ENCODE measurements at regions not wholly inside any gene's neighbourhood (a gene's known extent, or its start where the extent isn't known, plus 50 kb on each side); places are given as distances from the start of the nearest gene placed in this dataset.

DNA sequence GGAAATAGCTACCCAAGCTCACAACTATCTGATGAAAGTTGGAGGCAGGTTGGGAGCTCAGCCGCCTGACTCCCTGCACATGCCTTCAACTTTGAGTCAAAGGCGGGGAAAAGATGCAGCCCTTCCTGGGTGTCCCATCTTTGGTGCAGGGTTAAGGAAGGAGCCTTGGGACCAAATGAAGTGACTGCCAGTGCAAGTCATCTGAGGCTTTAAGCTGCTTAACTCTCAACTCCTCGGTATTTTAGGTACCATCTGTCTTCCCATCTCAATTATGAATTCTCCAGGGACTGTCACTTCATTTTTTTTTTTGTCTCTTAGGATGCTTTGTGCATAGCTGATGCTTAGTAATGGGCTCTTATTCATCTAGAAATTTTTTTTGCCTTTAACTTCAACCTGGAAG is 408.8 kb upstream of the C2CD4B start:
- Histone ChIP-seq H3K9ac (ENCODE audit: low read length) (no peak overlapping the region), H3K27ac (ENCODE audit: low read length) (no peak overlapping the region), H3K36me3 (replicated peaks; ENCODE audit: low read depth, low read length) (no peaks in the 10 kb centered on the region), H3K4me3 (ENCODE audit: low read length) (no peak overlapping the region), H4K20me1 (ENCODE audit: insufficient read depth, low read length) (no peaks in the 10 kb centered on the region), H3K9me3 (ENCODE audit: insufficient read depth, low read length) (no peaks in the 10 kb centered on the region), H3K79me2 (ENCODE audit: low read length) (no peaks in the 10 kb centered on the region), H3K4me2 (ENCODE audit: low read length) (no peak overlapping the region), H2AFZ (ENCODE audit: low read depth, low read length) (no peak overlapping the region), H3K4me1 (ENCODE audit: low read length) (peaks cover 6% of the 10 kb centered on the region), H3K27me3 (ENCODE audit: low read depth, low read length) (0 out of 2 replicates have a peak, but pooled peaks cover 3% of the 10 kb centered on the region)
- TF ChIP-seq EZH2phosphoT487 (IDR thresholded peaks at IDR 0.05; ENCODE audit: low read depth), result no peak
- TF ChIP-seq, protein P1, sequence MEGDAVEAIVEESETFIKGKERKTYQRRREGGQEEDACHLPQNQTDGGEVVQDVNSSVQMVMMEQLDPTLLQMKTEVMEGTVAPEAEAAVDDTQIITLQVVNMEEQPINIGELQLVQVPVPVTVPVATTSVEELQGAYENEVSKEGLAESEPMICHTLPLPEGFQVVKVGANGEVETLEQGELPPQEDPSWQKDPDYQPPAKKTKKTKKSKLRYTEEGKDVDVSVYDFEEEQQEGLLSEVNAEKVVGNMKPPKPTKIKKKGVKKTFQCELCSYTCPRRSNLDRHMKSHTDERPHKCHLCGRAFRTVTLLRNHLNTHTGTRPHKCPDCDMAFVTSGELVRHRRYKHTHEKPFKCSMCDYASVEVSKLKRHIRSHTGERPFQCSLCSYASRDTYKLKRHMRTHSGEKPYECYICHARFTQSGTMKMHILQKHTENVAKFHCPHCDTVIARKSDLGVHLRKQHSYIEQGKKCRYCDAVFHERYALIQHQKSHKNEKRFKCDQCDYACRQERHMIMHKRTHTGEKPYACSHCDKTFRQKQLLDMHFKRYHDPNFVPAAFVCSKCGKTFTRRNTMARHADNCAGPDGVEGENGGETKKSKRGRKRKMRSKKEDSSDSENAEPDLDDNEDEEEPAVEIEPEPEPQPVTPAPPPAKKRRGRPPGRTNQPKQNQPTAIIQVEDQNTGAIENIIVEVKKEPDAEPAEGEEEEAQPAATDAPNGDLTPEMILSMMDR (IDR thresholded peaks at IDR 0.05; ENCODE audit: low read depth, low read length), result no peak

DNA sequence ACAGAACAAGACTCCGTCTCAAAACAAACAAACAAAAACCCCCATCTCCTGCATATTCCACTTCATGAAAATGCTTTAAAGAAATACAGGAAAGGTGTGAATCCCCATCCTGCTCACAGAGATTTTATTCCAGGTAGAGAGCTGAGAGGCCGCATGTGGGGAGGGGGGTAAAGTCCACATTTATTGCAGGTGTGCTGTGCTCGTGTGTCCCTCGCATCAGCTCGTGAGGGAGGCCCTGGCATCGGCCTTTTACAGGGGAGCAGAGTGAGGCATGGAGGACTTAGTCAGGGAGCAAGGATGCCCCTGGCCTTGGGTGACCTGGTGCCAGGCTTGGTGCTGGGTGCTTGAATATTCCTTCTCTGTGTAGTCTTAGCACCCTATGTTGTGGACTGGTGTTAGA is 413.5 kb upstream of the C2CD4B start:
- Histone ChIP-seq H3K27ac (ENCODE audit: low read length) (no peak overlapping the region), H3K27me3 (ENCODE audit: low read depth, low read length) (no peaks in the 10 kb centered on the region), H4K20me1 (ENCODE audit: insufficient read depth, low read length) (no peaks in the 10 kb centered on the region), H3K4me2 (ENCODE audit: low read length) (peak overlapping the region; percentile 60), H2AFZ (ENCODE audit: low read depth, low read length) (no peak overlapping the region), H3K36me3 (replicated peaks; ENCODE audit: low read depth, low read length) (no peaks in the 10 kb centered on the region), H3K9me3 (ENCODE audit: insufficient read depth, low read length) (no peaks in the 10 kb centered on the region), H3K79me2 (ENCODE audit: low read length) (no peaks in the 10 kb centered on the region), H3K9ac (ENCODE audit: low read length) (no peak overlapping the region), H3K4me3 (ENCODE audit: low read length) (no peak overlapping the region), H3K4me1 (ENCODE audit: low read length) (peaks cover 13% of the 10 kb centered on the region)
- TF ChIP-seq EZH2phosphoT487 (IDR thresholded peaks at IDR 0.05; ENCODE audit: low read depth), result no peak
- TF ChIP-seq, protein P1 (IDR thresholded peaks at IDR 0.05; ENCODE audit: low read depth, low read length), result no peak

DNA sequence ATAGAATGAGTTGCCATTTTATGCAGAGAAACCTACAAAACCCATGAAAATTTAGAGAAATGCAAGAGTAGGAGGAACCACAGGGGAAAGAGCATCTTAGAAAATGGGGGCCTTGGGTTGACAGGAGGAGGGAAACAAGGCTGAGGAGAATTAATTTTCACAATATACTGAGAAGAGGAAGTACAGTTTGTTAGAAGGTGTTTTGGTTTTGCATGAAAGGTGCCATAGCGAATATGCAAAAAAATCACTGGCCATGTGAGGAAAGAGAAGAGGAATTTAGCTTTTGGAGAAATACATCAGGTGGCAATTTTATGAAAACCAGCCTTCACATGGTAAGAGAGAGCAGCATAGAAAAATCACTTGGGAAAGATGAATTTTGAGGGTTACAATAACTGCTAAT is 413.9 kb upstream of the C2CD4B start:
- Histone ChIP-seq H3K4me1 (ENCODE audit: low read length) (peaks cover 13% of the 10 kb centered on the region), H3K4me3 (ENCODE audit: low read length) (no peak overlapping the region), H3K27ac (ENCODE audit: low read length) (no peak overlapping the region), H3K9me3 (ENCODE audit: insufficient read depth, low read length) (no peaks in the 10 kb centered on the region), H3K36me3 (replicated peaks; ENCODE audit: low read depth, low read length) (no peaks in the 10 kb centered on the region), H3K79me2 (ENCODE audit: low read length) (no peaks in the 10 kb centered on the region), H4K20me1 (ENCODE audit: insufficient read depth, low read length) (no peaks in the 10 kb centered on the region), H3K4me2 (ENCODE audit: low read length) (peak overlapping the region; percentile 60), H3K9ac (ENCODE audit: low read length) (no peak overlapping the region), H2AFZ (ENCODE audit: low read depth, low read length) (no peak overlapping the region), H3K27me3 (ENCODE audit: low read depth, low read length) (no peaks in the 10 kb centered on the region)
- no peak for TF ChIP-seq EZH2phosphoT487 (IDR thresholded peaks at IDR 0.05; ENCODE audit: low read depth)
- TF ChIP-seq, protein P1 (IDR thresholded peaks at IDR 0.05; ENCODE audit: low read depth, low read length), result no peak

DNA sequence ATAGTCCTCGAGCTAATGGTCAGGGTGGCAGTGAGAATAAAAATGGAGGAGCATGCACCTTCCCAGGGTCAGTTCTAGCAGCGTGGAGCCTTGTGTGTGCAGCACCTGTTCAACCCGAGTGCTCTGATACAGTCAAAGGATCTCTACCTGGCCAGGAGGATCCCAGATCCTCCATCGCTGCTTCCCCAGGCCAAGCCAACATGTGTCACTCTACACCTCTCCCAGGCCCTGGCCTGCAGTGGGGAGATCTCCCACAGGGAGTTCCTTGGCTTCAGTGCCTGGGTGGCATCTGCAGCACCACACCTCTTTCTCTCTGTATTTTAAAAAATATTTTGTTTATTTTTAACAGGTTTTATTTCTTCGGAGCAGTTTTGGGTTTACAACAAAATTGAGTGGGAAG is 414.8 kb upstream of the C2CD4B start:
- no peaks in the 10 kb centered on the region for H3K36me3 ChIP-seq (replicated peaks; ENCODE audit: low read depth, low read length)
- TF ChIP-seq, protein P1 (IDR thresholded peaks at IDR 0.05; ENCODE audit: low read depth, low read length), result no peak
- TF ChIP-seq EZH2phosphoT487 (IDR thresholded peaks at IDR 0.05; ENCODE audit: low read depth), result no peak
- no peak overlapping the region for H3K4me3 ChIP-seq (ENCODE audit: low read length)
- H3K27me3 ChIP-seq (ENCODE audit: low read depth, low read length), result no peaks in the 10 kb centered on the region
- H3K79me2 ChIP-seq (ENCODE audit: low read length), result no peaks in the 10 kb centered on the region
- no peaks in the 10 kb centered on the region for H3K9me3 ChIP-seq (ENCODE audit: insufficient read depth, low read length)
- no peaks in the 10 kb centered on the region for H4K20me1 ChIP-seq (ENCODE audit: insufficient read depth, low read length)
- no peak overlapping the region for H3K9ac ChIP-seq (ENCODE audit: low read length)
- no peak overlapping the region for H2AFZ ChIP-seq (ENCODE audit: low read depth, low read length)
- H3K4me2 ChIP-seq (ENCODE audit: low read length), result no peak overlapping the region
- no peak overlapping the region for H3K27ac ChIP-seq (ENCODE audit: low read length)
- peaks cover 13% of the 10 kb centered on the region for H3K4me1 ChIP-seq (ENCODE audit: low read length)

Data from OCI-LY3 (cell line).